GM19467 (cell line): ENCODE measurements at regions not wholly inside any gene's neighbourhood (a gene's known extent, or its start where the extent isn't known, plus 50 kb on each side); places are given as distances from the start of the nearest gene placed in this dataset.
"Not testable (repeated sequence)": the region's sequence is repeated elsewhere in the genome, so short reads cannot be mapped to it uniquely, and the experiment has no call there.

ENCODE experiments used
- ATAC-seq: cut with Tn5 transposase; IDR thresholded peaks from one replicate; pipeline ENCODE4 v1.9.1; 2021; ENCODE audit warnings: mild to moderate bottlenecking, moderate library complexity; ENCODE audit not compliant: unreplicated experiment

- no peak for ATAC-seq
Measured at GRCh38 chr3:145457825-145458552, 703.0 kb downstream of the PLOD2 start.

- ATAC-seq: not testable (repeated sequence)
Measured at GRCh38 chr3:145459681-145460080, 701.3 kb downstream of the PLOD2 start.

- ATAC-seq: no peak
Measured at GRCh38 chr3:145471976-145472375, 689.0 kb downstream of the PLOD2 start.

- not testable (repeated sequence) for ATAC-seq
Measured at GRCh38 chr3:145482735-145483134, 678.2 kb downstream of the PLOD2 start.

- ATAC-seq: no peak
Measured at GRCh38 chr3:145483992-145484391, 677.0 kb downstream of the PLOD2 start.

- no peak for ATAC-seq
Measured at GRCh38 chr3:145489011-145489410, 672.0 kb downstream of the PLOD2 start.

- no peak for ATAC-seq
Measured at GRCh38 chr3:145490088-145491048, 670.6 kb downstream of the PLOD2 start.

- no peak for ATAC-seq
Measured at GRCh38 chr3:145492456-145492855, 668.5 kb downstream of the PLOD2 start.

GRCh38 chr3:145517416-145517815 lies 643.6 kb downstream of the PLOD2 start:
- not testable (repeated sequence) for ATAC-seq

GRCh38 chr3:145518639-145519038 lies 642.3 kb downstream of the PLOD2 start:
- ATAC-seq: no peak

- ATAC-seq: no peak
Measured at GRCh38 chr3:145519398-145520047, 641.5 kb downstream of the PLOD2 start.

GRCh38 chr3:145522179-145522578 lies 638.8 kb downstream of the PLOD2 start:
- no peak for ATAC-seq

- ATAC-seq: no peak
Measured at GRCh38 chr3:145522893-145523651, 637.9 kb downstream of the PLOD2 start.

GRCh38 chr3:145531548-145531947 lies 629.4 kb downstream of the PLOD2 start:
- ATAC-seq: no peak

- ATAC-seq: no peak
Measured at GRCh38 chr3:145533696-145534095, 627.3 kb downstream of the PLOD2 start.

- no peak for ATAC-seq
Measured at GRCh38 chr3:145536461-145536860, 624.5 kb downstream of the PLOD2 start.

GRCh38 chr3:145550522-145550921 lies 610.5 kb downstream of the PLOD2 start:
- no peak for ATAC-seq

GRCh38 chr3:145557405-145557804 lies 603.6 kb downstream of the PLOD2 start:
- ATAC-seq: no peak

- ATAC-seq: no peak
Measured at GRCh38 chr3:145578471-145578870, 582.5 kb downstream of the PLOD2 start.

- no peak for ATAC-seq
Measured at GRCh38 chr3:145581694-145582093, 579.3 kb downstream of the PLOD2 start.

GRCh38 chr3:145604851-145605250 lies 556.1 kb downstream of the PLOD2 start:
- ATAC-seq: no peak
